HL-60/S4 treated with retinoic acid at 250 ng/mL for 4 days and 3 days (cell line): ENCODE measurements at regions not wholly inside any gene's neighbourhood (a gene's known extent, or its start where the extent isn't known, plus 50 kb on each side); places are given as distances from the start of the nearest gene placed in this dataset.

Experiments
- in situ Hi-C: fragments of 300-500 bp; cut with MboI; formaldehyde crosslinking; loops from 2 replicates; pipeline ENCODE4 v1.7.0; 2022; ENCODE audit warnings: low sequenced_read_pairs

DNA sequence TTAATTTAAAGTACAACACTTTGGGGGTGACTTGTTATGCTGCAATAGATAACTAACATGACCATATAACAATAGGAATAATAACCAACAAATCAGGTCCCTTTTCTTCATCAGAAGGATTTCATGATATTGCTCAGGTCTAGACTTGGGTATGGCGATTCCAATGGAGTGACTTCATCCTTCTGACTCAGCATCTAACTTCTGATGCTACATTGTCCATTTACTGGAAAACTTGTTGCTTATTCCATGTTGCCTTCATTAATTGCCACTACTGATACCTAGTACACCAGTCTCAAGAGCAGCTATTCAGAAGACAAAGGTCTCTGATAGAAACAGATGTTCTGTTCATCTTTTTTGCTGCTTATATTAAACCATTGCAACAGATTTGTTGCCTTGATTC lies 324.3 kb downstream of the TGFB2 start:
- in situ Hi-C loops: no loop called here

DNA sequence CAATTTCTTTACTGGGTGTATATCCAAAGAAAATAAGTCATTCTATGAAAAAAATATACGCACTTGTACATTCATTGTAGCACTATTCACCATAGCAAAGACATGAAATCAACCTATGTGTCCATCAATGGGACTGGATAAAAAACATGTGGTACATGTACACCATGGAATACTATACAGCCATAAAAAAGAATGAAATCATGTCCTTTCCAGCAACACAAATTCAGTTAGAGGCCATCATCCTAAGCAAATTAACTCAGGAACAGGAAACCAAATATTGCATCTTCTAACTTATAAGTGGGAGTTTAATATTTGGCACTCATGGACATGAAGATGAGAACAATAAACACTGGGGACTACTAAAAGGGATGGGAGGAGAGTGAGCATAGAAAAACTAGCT lies 325.7 kb downstream of the TGFB2 start:
- in situ Hi-C loops: no loop called here

DNA sequence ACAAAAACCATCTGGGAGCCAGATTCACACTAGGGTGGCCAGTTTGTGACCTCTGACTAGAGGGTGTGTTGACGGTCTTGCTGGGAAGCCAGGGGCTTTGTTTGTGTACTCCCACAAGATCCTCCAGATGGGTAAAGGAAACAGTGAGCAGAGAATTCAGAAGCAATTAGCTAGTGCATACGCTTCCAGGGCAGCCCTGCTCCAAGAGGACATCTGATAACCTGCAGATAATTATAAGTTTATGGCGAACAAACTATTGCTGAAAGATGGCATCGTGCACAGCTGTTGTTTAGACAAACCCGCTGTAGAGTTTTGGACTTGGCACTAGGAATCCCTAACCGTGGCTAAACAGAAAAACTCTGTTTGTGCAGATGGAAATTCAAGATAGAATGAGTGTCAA lies 326.4 kb downstream of the TGFB2 start:
- in situ Hi-C loops: no loop called here

DNA sequence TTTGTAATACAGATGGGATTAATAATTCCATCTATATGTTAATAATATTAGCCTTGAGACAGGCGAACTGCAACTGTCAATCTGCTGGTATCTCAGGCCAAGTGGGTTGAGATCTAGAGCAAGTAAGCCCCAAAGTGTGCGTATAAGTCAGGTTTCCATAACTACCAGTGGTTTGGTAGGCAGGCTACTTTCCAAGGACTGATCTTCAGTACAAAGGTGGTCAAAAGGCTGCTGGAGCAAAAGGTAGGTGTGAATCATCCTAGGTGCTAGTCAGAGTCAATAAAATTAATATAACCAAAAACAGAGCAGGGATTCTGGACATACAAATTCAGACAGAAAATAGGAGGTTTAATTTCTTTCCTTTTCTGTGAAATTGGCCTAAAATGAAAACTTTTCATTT lies 328.0 kb downstream of the TGFB2 start:
- in situ Hi-C loops: no loop called here

DNA sequence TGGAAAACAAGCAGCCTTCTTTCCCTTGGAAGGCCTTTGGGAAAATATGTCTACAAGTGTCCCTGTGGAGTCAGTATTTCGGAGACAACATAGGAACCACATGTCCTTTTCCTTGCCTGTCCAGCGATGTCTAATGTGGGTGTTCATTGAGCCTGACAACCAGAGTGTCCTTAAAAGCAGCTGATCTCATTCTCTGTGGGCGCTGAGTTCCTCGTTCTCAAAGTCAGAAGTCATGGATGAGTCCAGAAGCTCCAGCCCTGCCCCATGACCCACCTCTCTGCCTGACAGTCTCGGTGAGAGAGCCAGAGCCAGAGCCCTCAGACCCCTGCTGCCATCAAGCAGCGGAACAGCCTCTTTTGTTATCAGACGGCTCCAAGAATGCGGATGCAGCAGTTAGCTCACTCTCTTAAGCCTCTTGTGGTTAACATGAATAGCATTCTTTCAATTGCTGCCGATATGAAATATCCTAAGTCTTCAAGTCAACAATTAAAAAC lies 329.2 kb downstream of the TGFB2 start:
- in situ Hi-C loops: no loop called here

DNA sequence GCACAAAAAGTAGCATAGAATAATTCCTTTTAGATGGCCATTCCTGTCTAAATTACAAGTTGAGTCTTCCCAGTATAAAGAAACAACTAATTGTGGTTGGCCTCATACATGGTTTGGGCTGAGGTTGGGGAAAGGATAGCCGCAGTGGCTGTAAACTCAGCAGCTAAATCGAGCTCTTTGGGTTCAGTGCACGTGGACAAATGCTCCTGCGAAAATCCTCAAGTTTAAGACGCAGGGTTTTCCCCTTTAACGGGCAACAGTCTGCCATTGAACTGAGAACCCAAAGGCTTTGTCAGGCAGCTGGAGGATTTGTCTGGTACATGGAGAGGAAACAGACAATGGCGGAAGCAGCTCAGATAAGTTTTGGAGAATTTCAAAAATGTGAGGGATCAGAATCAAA lies 331.9 kb downstream of the TGFB2 start:
- in situ Hi-C loops: no loop called here

DNA sequence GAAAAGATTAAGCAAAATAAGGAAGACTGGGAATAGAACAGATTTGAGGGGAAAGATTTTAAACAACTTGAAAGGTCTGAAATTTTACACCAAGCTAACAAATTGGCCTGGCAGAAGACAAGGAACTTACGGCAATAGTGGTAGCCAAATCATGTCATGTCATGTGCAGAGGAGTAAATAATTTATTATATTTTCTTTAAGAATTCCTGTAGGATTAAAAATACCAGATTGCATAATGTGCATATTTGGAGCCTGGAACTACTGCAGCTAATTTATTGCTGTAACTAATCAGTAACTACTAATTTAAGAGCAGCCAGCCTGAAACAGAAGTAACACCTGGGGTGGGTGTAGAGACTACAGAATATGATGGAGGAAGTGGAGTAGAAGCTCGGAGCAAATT lies 334.3 kb downstream of the TGFB2 start:
- in situ Hi-C loops: no loop called here

DNA sequence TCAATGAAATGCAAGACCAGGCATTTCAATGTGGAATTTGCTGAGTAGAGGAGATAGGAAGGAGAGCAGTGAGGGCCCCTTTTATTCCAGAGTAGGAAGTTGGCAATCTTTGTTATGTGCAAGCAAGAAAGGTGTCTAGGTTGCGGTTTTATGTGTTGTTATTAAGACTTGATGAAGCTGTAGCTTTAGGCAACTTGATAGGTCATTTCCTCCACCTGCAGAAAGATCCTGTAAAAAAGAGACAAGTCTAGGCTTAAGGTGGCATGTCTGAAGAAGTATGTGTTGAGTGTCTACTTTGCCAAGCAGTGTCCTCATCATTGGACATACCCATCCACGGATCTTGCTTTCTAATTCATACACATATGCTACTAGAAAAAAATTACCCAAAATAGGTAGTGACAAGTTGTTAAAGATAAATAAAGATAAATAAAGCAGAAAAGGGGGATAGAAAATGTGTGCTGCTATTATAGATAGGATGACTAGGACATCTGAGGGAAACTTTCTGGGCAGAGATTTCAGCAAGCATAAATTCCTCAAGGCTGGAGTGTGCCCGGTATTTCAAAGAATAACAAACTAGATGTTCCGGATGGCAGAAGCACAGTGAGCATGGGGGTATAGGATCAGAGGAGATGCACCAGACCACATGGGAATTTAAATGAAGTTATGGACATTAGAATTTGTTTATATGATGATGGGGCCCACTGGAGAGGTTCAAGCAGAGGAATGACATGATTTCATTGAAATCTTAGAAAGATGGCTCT lies 335.0 kb downstream of the TGFB2 start:
- in situ Hi-C loops: no loop called here

DNA sequence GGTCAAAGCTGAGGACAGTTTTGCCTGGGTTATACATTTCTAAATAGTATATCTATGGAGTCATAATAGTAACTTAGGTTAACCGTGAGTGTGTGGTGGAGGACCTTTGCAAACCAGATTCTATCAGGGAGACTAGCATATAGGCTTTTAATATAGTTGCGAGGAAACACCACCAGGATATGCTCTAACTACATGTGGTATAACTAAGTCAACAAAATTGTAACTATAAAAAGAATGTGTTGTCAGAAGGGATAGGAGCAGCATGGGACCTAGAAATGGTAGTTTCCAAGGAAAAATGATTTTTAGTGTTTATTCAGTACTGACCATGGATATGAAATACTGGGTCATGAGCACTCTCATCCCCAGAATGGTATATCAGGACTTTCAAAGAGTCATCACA lies 338.1 kb downstream of the TGFB2 start:
- in situ Hi-C loops: no loop called here

DNA sequence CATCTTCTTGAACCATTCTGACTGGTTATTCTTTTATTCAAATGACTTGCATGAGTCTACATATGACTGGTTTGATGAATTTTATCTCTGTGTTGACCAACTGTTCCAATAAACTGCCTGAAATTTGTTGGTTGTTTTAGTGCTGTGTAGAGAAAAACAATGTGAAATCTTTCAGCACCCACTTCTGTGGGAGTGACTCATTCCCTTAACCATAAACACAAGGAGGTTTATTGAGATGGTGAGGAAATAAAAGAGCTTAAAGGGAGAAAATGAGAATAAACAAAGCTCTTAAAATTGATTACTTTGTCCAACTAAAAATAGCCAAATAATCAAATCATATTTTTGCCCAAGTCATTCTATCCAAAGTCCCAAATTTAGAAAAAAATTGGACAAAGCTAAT lies 341.1 kb downstream of the TGFB2 start:
- in situ Hi-C loops: no loop called here

DNA sequence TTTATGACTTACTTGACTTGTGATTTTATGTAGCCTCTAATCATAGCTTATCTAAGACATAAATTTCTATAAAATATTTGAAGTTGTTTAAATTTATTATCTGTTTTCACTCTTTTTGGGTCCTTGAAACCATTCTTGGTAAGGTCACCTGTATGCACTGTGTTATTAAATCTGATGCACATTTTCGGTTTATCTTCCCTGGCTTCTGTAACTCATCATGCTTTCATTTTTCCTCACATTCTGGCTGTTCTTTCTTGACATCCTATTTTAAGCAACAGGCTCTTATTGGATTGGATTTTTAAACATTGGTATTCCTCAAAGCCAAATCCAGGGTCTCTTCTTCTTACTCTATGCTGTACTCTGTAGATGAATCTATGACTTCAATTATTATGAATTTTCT lies 341.6 kb downstream of the TGFB2 start:
- in situ Hi-C loops: no loop called here

DNA sequence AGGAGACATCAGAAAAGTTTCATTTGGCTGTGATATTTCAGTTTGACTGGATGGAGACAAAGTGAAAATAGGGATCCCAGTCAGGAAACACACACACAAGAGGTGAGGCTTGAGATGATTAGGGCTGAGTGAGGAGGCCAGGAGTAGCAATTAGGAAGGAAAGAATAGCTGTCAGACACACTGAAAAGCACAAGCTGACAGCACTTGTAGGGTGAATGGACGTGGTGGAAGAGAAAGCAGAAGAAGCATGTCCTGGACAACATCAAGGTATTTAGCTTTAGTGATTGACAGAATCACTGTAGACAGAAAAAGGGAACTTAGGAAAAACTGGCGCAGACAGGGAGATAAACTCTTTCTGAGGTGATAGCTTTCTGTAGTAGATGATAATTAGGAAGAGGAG lies 347.7 kb downstream of the TGFB2 start:
- in situ Hi-C loops: no loop called here

DNA sequence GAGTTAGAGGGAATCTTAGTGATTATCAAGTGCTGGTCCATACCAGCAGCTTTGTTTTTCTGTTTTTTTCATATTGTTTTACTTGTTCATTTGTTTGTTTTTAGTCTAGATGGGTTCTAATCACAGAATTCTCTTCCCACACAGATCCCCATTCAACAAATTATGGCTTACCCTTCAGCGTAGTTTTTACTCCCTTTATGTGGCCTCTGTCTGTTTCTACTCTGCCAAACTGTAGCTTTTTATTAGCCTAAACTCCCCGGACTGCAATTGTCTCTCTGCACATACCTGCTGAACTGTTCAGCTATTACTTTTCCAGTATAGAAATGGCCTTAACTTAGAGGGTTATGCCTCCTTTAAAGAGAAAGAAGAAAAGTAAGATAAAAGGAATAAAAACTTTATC lies 348.5 kb downstream of the TGFB2 start:
- in situ Hi-C loops: no loop called here

DNA sequence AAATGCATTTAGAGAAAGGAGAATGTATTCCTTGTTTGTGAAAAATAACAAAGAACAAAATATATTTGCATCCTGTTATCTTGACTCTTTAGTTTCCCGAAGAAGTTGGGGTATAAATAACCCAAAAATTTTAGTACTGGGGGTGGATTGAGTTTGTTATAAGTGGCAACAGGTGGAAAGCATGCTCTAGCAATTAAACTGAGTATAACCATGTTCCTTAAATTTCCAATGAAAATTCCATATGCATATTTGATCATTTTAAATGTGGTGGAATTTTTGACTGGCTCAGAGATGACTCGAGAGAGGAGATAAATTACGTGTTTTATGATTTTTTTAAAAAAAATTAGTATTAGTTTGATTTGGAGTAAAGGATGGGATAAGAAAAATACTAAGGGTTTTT lies 348.9 kb downstream of the TGFB2 start:
- in situ Hi-C loops: no loop called here

DNA sequence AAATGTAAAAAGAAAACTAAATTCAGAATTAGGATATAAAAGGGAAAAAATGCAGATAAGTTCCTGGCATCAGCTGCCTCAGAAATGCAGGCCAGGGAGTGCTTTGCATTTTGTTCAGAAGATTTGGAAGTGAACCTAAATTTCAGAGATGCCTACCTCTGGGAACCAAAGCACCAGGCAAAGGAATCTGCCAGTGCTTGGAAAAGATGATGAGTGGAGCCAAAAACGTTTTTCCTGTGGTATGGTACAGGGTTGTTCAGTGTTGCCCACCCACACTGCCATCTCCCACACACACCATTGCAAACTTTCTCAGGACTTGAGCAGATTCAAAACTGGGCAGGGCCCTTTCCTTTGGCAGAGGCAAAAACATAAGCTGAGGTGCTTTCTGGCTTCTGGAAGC lies 349.5 kb downstream of the TGFB2 start:
- in situ Hi-C loops: no loop called here

DNA sequence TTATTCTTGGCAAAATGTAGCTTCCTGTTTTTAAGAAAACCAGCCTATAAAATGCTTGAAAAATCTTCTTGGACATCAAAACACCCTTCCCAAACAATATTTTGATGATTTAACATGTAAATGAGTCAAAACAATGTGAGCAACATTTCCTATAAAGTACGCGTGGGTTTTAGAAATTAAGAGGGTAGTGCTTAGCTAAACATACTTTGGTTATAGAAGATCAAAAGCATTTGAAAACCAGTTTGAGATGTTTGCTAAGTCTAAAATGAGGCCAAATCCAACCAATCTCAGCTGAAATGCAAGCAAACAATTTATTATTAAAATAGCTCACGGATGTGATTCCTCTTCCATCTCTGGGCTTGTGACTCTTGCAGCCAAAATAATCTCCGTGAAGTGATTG lies 350.4 kb downstream of the TGFB2 start:
- in situ Hi-C loops: no loop called here

DNA sequence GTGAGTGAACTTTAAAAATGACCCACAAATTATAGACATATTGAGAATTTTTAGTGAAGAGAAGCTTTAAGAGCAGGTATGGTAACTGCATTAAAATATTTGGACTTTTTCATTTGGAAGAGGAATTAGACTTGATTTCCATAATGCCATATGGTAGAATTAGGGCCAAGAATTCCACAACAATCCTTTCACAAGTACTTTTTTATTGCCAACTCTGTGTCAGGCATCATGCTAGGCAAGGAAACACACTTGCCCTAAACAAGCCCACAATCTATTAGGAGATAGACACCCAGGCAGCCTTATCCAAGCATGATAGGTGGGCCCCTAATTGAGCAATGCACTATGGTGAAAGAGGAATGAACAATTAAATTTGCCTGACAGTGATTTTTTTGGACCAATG lies 353.0 kb downstream of the TGFB2 start:
- in situ Hi-C loops: no loop called here

DNA sequence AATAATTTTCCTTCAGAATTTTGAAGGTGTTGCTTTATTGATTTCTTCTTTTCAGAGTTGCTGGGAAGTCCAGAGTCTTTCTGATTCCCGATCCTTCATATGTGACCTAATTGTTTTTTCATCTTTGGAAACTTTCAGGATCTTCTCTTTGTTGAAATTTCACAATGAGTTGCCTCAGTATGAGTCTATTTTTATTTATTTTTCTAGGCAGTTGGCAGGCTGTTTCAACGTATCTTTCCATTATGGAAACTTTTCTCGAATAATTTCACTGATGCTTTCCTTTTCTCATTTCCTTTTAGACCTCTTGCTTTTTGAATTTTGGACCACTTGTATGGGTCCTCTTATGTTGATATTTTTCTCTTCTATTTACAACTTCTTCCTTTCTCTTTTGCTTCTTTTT lies 354.3 kb downstream of the TGFB2 start:
- in situ Hi-C loops: no loop called here

DNA sequence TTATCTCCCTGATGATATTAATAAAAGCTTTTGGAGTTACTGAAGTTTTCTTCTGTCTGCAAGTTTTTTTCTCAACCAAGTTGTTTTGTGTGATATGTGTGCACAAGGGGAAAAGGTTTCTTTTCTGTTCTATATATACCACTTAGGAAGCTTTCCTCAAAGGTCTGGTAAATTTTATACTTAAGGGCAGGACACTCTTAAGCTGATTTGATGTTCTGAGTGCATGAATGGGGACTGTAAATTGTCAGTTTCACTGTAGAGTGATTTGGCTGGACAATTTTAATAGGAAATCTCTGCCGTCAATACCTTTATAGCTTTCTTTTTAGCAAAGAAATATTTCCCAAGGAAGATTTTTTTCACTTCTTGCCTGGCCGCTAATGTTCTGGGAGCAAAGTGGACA lies 354.7 kb downstream of the TGFB2 start:
- in situ Hi-C loops: no loop called here

DNA sequence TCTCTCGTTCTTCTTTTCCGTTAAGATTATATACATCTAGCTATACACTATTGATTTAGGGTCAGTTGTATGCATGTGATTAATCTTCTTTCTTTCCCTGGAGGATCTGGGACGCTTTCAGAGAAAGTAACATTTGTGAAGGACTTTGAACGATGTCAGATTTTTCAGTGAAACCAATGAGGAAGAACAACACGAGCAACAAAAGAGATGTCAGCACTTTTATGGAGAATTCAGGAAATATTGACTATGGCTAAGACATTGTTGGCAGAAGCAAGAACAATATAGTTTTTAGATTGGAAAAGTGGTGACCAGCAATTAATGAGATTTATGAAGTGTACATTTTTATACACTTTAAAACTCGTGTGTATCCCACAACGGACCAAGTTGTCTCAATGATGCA lies 355.5 kb downstream of the TGFB2 start:
- in situ Hi-C loops: no loop called here

DNA sequence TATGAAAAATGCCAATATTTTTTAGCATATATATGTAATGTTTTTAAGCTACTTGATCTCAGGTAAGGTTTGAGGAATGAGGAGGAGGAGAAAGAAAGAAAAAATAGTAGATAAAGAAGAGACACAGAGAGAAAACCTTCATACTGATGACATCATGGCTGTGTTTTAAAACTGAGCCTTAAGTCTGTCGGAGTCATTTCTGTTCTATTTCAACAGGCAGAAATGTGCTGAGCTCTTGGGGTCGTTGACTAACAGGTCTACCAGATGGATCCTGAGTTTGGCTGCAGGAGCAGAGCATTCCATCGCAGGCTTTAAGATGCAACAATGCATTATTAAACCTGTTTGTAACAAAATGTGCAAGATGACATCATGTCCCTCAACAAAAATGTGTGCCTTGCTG lies 356.0 kb downstream of the TGFB2 start:
- in situ Hi-C loops: no loop called here

DNA sequence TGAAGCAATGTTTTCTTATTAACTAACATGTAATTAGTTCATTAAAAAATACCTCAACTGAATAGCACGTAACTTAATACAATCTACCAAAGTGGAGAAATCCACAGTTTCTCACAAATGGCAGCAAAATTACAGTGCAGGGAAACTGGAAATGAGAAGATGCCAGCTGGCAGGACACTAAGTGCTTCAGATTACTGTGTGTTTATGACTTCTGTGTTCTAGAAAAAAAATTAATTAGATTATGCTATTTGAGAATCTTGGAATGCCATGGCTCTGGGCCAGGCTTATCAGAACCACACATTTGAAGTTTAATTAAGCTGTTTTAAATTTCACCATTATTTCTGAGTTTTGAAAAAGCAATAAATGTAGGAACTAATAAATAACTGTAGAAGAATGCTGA lies 357.6 kb downstream of the TGFB2 start:
- in situ Hi-C loops: no loop called here

DNA sequence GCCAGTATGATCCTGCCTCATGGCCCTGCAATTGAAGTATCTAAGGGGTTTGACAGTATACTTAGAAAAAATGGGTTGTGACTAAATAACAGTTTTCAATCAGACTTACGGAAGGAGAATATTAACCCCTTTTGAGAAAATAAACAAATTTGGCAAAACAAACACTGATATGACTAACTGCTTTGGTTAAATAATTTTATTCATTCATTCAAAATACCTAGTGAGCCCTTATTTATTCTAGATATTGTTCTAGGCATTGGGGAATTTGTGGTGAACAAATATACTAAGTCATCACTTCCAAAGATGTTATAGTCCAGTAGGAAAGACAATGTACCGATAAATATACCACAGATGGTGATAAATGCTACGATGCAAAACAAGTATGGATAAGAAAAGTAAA lies 358.7 kb downstream of the TGFB2 start:
- in situ Hi-C loops: no loop called here
